ENCODE measurements at regions not wholly inside any gene's neighbourhood (a gene's known extent, or its start where the extent isn't known, plus 50 kb on each side); places are given as distances from the start of the nearest gene placed in this dataset.

GRCh38 chr17:72404872-72405271 is 284.1 kb downstream of the SOX9 start:
- no peak for TF ChIP-seq CTCF (IDR thresholded peaks at IDR 0.05)

- TF ChIP-seq CTCF (IDR thresholded peaks at IDR 0.05): no peak
Observed at GRCh38 chr17:72405662-72406230, 284.9 kb downstream of the SOX9 start.

- TF ChIP-seq CTCF (IDR thresholded peaks at IDR 0.05): no peak
Observed at GRCh38 chr17:72406498-72406897, 285.7 kb downstream of the SOX9 start.

- no peak for TF ChIP-seq CTCF (IDR thresholded peaks at IDR 0.05)
Observed at GRCh38 chr17:72407336-72407909, 286.6 kb downstream of the SOX9 start.

- no peak for TF ChIP-seq CTCF (IDR thresholded peaks at IDR 0.05)
Observed at GRCh38 chr17:72407931-72408330, 287.1 kb downstream of the SOX9 start.

- TF ChIP-seq CTCF (IDR thresholded peaks at IDR 0.05): no peak
Observed at GRCh38 chr17:72408641-72409040, 287.8 kb downstream of the SOX9 start.

GRCh38 chr17:72409405-72410002 is 288.7 kb downstream of the SOX9 start:
- no peak for TF ChIP-seq CTCF (IDR thresholded peaks at IDR 0.05)
